ENCODE measurements at regions not wholly inside any gene's neighbourhood (a gene's known extent, or its start where the extent isn't known, plus 50 kb on each side); places are given as distances from the start of the nearest gene placed in this dataset.

GRCh38 chr6:120686492-120686891, 647.8 kb downstream of the TBC1D32 start:
- TF ChIP-seq CTCF (IDR thresholded peaks at IDR 0.05) (no peak), POLR2A (IDR thresholded peaks at IDR 0.05) (no peak), EP300 (IDR thresholded peaks at IDR 0.05) (no peak)

All from tibial nerve (tissue), 4 donors.